HG02970 (cell line): ENCODE measurements at regions not wholly inside any gene's neighbourhood (a gene's known extent, or its start where the extent isn't known, plus 50 kb on each side); places are given as distances from the start of the nearest gene placed in this dataset.
"Not testable (repeated sequence)": the region's sequence is repeated elsewhere in the genome, so short reads cannot be mapped to it uniquely, and the experiment has no call there.

Experiments used
- ATAC-seq: cut with Tn5 transposase; IDR thresholded peaks from one replicate; pipeline ENCODE4 v1.9.1; 2021; ENCODE audit warnings: mild to moderate bottlenecking, moderate library complexity, moderate number of reproducible peaks; ENCODE audit not compliant: unreplicated experiment, low FRiP score

GRCh38 chr6:84979541-84979940 lies 215.1 kb upstream of the TBX18 start:
- no peak for ATAC-seq

DNA sequence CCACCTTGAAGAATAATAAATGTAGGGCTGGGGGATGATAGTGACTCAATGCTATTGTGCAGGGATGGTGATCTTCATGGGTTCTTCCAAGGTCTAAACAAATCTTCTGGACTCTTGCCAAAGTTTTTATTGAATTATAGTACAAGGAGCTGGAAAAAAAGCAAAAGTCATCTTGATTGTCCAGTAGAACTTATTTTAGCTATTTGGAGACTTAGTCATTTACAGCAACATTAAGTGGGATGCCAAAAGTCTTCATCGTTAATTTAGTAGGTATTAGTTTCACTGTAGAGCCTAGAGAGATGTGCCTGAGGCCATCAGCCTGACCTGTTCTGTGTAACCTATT lies 212.9 kb upstream of the TBX18 start:
- no peak for ATAC-seq

- ATAC-seq = no peak
Measured at GRCh38 chr6:84976526-84977362, 212.3 kb upstream of the TBX18 start.

GRCh38 chr6:84975316-84975715 lies 210.9 kb upstream of the TBX18 start:
- no peak for ATAC-seq

DNA sequence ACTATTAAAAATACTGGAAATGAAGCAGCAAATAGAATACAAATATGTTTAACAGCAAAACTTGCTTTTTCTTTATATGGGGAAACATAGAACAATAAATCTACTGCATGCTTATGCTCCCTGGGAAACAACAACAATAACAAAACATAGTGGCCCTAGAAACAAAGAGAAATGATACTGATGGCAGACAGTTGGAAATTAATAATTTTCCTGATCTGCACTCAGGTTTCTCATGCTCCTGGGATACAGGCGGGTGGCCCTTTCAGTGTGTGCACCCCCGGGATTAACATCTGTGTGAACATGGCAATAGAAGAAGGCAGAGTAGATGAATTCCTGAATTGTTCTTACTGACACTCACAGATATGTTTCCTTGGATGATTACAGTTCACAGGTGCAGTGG lies 209.2 kb upstream of the TBX18 start:
- no peak for ATAC-seq

DNA sequence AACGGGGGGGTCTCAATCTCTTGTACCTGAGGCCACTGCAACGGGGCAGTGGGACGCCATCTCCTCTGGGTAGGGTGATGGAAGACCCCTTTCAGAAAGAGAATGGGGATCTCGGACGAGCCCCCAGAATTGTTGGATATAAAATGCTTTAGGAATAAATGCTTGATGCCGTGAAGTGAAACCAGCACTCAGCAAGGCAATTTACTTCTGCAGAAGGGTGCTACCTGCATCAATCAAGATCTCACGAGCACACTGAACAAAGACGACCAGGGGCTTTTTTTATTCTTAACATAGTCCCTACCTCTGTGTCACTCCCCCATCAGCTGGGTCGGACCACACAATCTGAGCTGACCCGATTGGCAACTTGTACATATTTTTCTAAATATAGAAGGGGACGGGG lies 203.6 kb upstream of the TBX18 start:
- ATAC-seq = no peak

GRCh38 chr6:84967389-84967788 lies 203.0 kb upstream of the TBX18 start:
- ATAC-seq = no peak

GRCh38 chr6:84953111-84953755 lies 188.8 kb upstream of the TBX18 start:
- ATAC-seq = no peak

DNA sequence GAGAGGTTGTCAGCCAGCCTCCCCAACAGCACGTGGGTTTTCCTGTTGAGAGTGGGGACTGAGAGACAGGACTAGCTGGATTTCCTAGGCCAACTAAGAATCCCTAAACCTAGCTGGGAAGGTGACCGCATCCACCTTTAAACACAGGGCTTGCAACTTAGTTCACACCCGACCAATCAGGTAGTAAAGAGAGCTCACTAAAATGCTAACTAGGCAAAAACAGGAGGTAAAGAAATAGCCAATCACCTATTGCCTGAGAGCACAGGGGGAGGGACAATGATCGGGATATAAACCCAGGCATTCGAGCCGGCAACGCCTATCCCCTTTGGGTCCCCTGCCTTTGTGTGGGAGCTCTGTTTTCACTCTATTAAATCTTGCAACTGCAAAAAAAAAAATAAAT lies 180.5 kb upstream of the TBX18 start:
- ATAC-seq = not testable (repeated sequence)

- no peak for ATAC-seq
Measured at GRCh38 chr6:84943905-84944304, 179.5 kb upstream of the TBX18 start.

- ATAC-seq = not testable (repeated sequence)
Measured at GRCh38 chr6:84941609-84942008, 177.2 kb upstream of the TBX18 start.

DNA sequence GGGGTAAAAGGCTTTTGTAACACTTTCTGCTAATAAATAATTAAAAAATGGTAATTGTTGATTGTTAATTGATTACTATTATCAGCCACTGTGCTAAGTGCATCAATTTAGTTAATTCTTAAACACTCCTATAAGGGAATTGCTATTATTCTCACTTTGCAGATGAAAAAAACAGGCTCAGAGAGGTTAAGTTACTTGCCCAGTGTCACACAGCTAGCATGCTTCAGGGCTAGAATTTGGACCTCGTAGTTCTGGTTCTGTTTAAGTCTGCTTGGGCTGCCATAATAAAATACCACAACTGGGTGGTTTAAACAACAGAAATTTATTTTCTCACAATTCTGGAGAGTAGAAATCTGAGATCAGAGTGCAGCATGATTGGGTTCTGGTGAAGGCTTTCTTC lies 164.8 kb upstream of the TBX18 start:
- no peak for ATAC-seq

DNA sequence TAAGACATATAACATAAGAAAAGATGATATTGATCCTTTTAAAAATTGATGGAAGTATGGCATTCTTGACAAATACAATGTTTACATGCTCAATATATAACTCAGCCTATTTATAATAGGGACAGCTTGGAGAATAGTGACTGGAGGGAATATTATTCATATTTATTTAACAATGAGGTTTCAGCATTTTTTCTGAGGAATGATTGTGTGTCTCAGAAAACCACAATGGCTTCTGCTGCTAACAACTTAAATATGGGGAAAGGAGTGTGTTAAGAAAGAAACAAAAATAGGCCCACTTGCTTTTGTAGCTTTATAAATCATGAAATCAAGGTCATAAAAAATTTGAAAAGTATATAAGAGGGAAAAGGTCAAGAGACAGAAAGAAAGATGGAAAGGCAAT lies 163.2 kb upstream of the TBX18 start:
- no peak for ATAC-seq

DNA sequence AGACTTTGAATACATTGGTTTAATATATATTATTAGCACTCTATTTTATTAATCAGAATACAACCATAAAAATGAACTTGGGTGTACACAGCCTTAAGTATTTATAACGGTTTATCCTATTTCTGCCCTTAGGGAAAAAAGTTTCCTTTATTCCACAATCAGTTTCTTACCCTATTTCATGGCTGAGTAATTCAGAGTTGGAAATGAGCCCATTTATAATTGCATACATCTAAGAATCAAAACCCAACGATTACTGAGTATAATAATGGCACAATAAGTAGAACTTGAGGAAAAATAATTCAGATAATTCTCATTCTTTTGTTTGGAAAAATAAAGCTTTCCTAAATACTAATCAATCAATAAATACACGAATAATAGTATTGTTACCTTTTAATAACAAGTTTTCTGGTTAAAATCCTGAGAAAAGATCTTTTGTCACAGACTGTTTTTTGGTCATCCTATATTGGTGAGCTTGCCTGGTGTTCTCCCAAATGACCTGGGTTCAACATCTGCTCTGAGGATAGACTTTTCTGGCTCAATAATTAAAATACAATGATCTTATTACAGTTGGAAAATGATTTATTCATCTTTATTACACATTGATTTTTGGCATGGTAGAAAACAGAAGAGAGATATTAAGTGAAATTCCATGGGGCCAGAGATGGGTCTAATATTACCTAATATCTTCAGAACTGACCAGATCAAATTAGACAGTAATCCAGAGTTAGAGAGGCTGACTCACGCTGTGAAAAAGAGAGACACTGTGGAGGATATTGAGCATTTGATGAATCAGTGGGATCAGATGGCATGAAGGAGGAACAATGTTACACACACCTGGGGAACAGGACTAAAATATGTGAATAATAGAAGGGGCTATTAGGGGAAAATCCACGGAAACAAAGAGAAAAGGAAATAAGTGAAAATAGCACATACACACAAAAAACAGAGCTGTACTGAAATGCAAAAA lies 162.1 kb upstream of the TBX18 start:
- ATAC-seq = no peak

- no peak for ATAC-seq
Measured at GRCh38 chr6:84921891-84922290, 157.5 kb upstream of the TBX18 start.

- no peak for ATAC-seq
Measured at GRCh38 chr6:84920021-84920420, 155.6 kb upstream of the TBX18 start.

DNA sequence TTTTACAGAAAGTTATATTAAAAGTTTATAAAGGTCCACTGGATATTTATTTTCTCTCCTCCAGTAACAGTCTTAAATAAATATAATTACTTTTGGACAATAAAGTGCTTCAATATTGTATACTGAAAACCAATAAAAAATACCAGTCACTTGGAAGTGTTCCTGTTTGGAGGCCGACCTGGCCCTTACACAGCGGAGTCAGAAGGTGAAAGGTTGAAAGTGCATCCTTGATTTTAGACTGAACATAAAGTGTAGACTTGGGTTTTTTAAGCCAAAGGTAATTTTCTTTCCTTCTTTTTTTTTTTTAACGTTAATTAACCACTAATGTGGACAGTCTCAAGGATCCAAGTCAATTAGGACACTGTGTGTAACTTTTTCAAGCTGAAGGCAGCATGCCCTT lies 152.3 kb upstream of the TBX18 start:
- ATAC-seq = no peak

- ATAC-seq = no peak
Measured at GRCh38 chr6:84912472-84913322, 148.3 kb upstream of the TBX18 start.

- ATAC-seq = no peak
Measured at GRCh38 chr6:84910906-84911607, 146.7 kb upstream of the TBX18 start.
